Activated CD8-positive, alpha-beta T cell treated with anti-CD3 and anti-CD28 coated beads for 36 hours (primary cell): ENCODE measurements at regions not wholly inside any gene's neighbourhood (a gene's known extent, or its start where the extent isn't known, plus 50 kb on each side); places are given as distances from the start of the nearest gene placed in this dataset.

Experiments
- ATAC-seq: fragments of 200-7000 bp; cut with Tn5 transposase; one replicate; pipeline ENCODE4 v1.10.0; 2021; ENCODE audit warnings: mild to moderate bottlenecking, moderate library complexity
- CTCF ChIA-PET: fragments of 350-600 bp; sonication (Branson Sonifier 250); formaldehyde crosslinking; loops from one replicate; lab custom pipeline; 2021; ENCODE audit warnings: antibody characterized with exemption; lab: Charles Lee
- POLR2A ChIA-PET: fragments of 350-600 bp; sonication (Branson Sonifier 250); formaldehyde crosslinking; loops from one replicate; lab custom pipeline; 2021; ENCODE audit warnings: antibody characterized with exemption; lab: Charles Lee
- DNase-seq: peaks from one replicate; pipeline ENCODE4 v3.0.0-alpha.2; 2020
- H3K27ac Mint-ChIP-seq: one replicate; pipeline ENCODE4 v1.8.0; 2021; ENCODE audit warnings: mild to moderate bottlenecking, mixed read lengths
- H3K27me3 Mint-ChIP-seq: one replicate; pipeline ENCODE4 v1.8.0; 2021; ENCODE audit warnings: mixed read lengths
- H3K36me3 Mint-ChIP-seq: one replicate; pipeline ENCODE4 v1.8.0; 2021; ENCODE audit warnings: low read depth, mixed read lengths
- H3K4me1 Mint-ChIP-seq: one replicate; pipeline ENCODE4 v1.8.0; 2021; ENCODE audit warnings: low read depth, mixed read lengths
- H3K4me3 Mint-ChIP-seq: one replicate; pipeline ENCODE4 v1.8.0; 2021; ENCODE audit warnings: mild to moderate bottlenecking, moderate library complexity, mixed read lengths
- H3K9me3 Mint-ChIP-seq: one replicate; pipeline ENCODE4 v1.8.0; 2021; ENCODE audit warnings: mixed read lengths
- intact Hi-C: fragments of 100-400 bp; cut with micrococcal nuclease; formaldehyde crosslinking; loops from one replicate; pipeline ENCODE4 v1.10.0; 2022
- TF ChIP-seq, protein P1 (sequence below): fragments of 200-600 bp; IDR thresholded peaks from one replicate; pipeline ENCODE4 v1.8.0; 2022; ENCODE audit warnings: antibody characterized with exemption, mild to moderate bottlenecking

DNA sequence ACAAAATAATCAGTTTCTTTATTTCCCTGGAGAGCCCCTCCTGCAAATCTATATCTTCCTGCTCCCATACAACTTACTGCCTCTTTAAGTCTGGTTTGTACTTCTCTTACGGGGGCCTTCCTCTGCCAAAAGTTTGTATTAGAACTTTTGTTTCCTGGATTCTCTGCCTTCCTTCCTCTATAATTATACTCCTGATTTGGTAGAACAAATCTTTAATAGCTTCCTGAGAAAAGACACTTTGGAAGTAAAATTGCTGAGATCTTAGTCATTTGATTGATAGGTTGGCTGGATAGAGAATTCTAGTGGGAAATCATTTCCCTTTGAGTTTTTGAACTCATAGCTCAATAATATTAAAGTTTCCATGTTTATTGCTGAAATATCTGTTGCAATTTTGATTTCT is 499.2 kb downstream of the RAB38 start:
- intact Hi-C loops: no loop called here
- H3K27ac Mint-ChIP-seq: no peak overlapping the region
- H3K27me3 Mint-ChIP-seq: no peaks in the 10 kb centered on the region
- ChIA-PET POLR2A (no interaction called here), CTCF (no interaction called here)
- no peak overlapping the region for H3K4me3 Mint-ChIP-seq
- ATAC-seq: no peak
- no peaks in the 10 kb centered on the region for H3K4me1 Mint-ChIP-seq
- DNase-seq: no peak
- TF ChIP-seq, protein P1, sequence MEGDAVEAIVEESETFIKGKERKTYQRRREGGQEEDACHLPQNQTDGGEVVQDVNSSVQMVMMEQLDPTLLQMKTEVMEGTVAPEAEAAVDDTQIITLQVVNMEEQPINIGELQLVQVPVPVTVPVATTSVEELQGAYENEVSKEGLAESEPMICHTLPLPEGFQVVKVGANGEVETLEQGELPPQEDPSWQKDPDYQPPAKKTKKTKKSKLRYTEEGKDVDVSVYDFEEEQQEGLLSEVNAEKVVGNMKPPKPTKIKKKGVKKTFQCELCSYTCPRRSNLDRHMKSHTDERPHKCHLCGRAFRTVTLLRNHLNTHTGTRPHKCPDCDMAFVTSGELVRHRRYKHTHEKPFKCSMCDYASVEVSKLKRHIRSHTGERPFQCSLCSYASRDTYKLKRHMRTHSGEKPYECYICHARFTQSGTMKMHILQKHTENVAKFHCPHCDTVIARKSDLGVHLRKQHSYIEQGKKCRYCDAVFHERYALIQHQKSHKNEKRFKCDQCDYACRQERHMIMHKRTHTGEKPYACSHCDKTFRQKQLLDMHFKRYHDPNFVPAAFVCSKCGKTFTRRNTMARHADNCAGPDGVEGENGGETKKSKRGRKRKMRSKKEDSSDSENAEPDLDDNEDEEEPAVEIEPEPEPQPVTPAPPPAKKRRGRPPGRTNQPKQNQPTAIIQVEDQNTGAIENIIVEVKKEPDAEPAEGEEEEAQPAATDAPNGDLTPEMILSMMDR: no peak
- no peaks in the 10 kb centered on the region for H3K36me3 Mint-ChIP-seq
- no peaks in the 10 kb centered on the region for H3K9me3 Mint-ChIP-seq

GRCh38 chr11:87666730-87667129 is 508.5 kb downstream of the RAB38 start:
- ChIA-PET CTCF (no interaction called here), POLR2A (no interaction called here)
- H3K27ac Mint-ChIP-seq: no peak overlapping the region
- no peaks in the 10 kb centered on the region for H3K27me3 Mint-ChIP-seq
- no peaks in the 10 kb centered on the region for H3K4me1 Mint-ChIP-seq
- DNase-seq: no peak
- no peaks in the 10 kb centered on the region for H3K36me3 Mint-ChIP-seq
- TF ChIP-seq, protein P1: no peak
- intact Hi-C loops: no loop called here
- ATAC-seq: no peak
- peaks cover 2% of the 10 kb centered on the region for H3K9me3 Mint-ChIP-seq
- no peak overlapping the region for H3K4me3 Mint-ChIP-seq

GRCh38 chr11:87662287-87662686 is 513.0 kb downstream of the RAB38 start:
- peaks cover 4% of the 10 kb centered on the region for H3K9me3 Mint-ChIP-seq
- ChIA-PET CTCF (no interaction called here), POLR2A (no interaction called here)
- no peak for ATAC-seq
- intact Hi-C loops: no loop called here
- DNase-seq: no peak
- TF ChIP-seq, protein P1: no peak
- no peaks in the 10 kb centered on the region for H3K27me3 Mint-ChIP-seq
- H3K4me3 Mint-ChIP-seq: no peak overlapping the region
- no peak overlapping the region for H3K27ac Mint-ChIP-seq
- H3K36me3 Mint-ChIP-seq: no peaks in the 10 kb centered on the region
- H3K4me1 Mint-ChIP-seq: no peaks in the 10 kb centered on the region

DNA sequence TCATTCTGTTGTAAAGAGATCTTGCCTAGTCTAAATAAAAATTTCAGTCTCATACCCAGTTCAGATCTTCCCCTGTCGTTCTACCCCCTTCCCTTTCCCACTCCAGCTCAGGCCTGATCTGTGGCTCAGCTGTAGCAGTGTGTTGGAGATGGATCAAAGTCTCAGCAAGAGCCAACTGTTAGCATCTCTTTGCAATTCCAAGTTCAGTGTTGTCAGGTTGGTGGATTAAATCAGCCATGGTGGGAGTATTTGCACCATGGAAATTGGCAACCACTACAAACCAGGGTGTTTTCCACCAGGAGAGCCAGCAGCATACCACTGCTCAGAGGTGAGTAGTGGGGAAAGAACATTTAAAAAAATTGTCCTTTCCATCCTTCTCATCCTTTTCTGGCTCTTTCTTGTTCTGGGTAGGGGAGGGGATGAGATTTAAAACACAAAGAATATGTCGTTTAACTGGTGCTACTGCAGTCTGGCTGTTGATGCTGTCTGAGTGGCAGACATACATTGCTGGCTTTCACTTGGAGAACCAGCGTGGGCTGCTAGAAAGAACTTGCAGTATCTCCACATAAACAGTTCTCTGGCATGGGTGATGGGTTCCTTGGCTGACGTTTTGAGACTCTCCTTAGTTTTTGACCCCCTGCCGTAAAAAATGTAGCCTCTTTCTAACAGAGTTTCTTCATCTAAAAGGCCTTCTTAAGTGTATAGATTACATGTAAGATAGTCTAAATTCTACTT is 514.1 kb downstream of the RAB38 start:
- Mint-ChIP-seq H3K27ac (no peak overlapping the region), H3K4me3 (no peak overlapping the region), H3K36me3 (no peaks in the 10 kb centered on the region), H3K27me3 (no peaks in the 10 kb centered on the region), H3K9me3 (peaks cover 6% of the 10 kb centered on the region), H3K4me1 (no peaks in the 10 kb centered on the region)
- intact Hi-C loops: no loop called here
- no peak for DNase-seq
- ChIA-PET CTCF (no interaction called here), POLR2A (no interaction called here)
- TF ChIP-seq, protein P1: no peak
- no peak for ATAC-seq

DNA sequence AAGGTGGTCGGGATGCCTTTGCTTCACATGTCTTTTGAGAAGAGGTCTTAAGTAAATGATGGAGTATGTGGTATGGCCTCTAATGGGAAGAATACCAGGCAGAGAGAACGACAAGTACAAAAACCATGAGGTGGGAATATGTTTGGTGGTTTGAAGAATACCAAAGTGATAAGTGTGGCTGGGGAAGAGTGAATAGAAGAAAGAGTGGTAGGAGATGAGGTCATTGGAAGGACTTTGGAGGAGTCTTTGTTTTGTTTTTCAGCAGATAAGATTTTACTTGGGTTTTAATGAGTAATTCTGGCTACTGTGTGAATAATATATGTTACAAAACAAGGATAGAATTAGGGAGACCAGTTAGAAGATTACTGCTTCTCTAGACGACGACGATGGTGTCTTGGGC is 515.4 kb downstream of the RAB38 start:
- Mint-ChIP-seq H3K4me1 (no peaks in the 10 kb centered on the region), H3K36me3 (no peaks in the 10 kb centered on the region), H3K27me3 (no peaks in the 10 kb centered on the region), H3K9me3 (peaks cover 3% of the 10 kb centered on the region), H3K27ac (no peak overlapping the region), H3K4me3 (no peak overlapping the region)
- intact Hi-C loops: no loop called here
- ChIA-PET POLR2A (no interaction called here), CTCF (no interaction called here)
- TF ChIP-seq, protein P1: no peak
- no peak for ATAC-seq
- DNase-seq: no peak
